Heart left ventricle (tissue), 13 donors: ENCODE measurements at regions not wholly inside any gene's neighbourhood (a gene's known extent, or its start where the extent isn't known, plus 50 kb on each side); places are given as distances from the start of the nearest gene placed in this dataset.

Source experiments
- CTCF ChIP-seq, 12 donors: fragments of 200-600 bp; sonication (generic) in 4 of 12; IDR thresholded peaks; one replicate each; pipeline versions ENCODE4 v1.5.0 to v1.8.0; 2018 to 2022; ENCODE audit warnings: antibody characterized with exemption in 12 of 12, mild to moderate bottlenecking in 5 of 12
- POLR2A ChIP-seq, 2 donors: fragments of 450-650 bp; IDR thresholded peaks; one replicate each; pipeline ENCODE4 v1.6.1; 2017; ENCODE audit warnings: antibody characterized with exemption in 2 of 2, mild to moderate bottlenecking in 2 of 2, moderate library complexity in 2 of 2
- donor health status: ischemic (EF 13 %, LVEDD 7.1; RV severe dilation, severe dysfunction).
- donor health status: DM: no; HTN: yes; CAD: no.
- donor health status: DM: no; HTN: no; CAD: no.
- donor health status: ischemic (EF 25% LVEDD 6.9; RV normal size, moderate dysfunction).
- donor health status: ischemic (EF 25% LVEDD 5.7; RV mildly dilated, moderate dysfunction).
- donor health status: ischemic (EF 35%, LVEDD 5.7; RV mildly dilated, moderate dysfunction).
- donor health status: nonischemic (EF 11% LVEDD 7.7; RV severe dilation, severe dysfunction).
- donor health status: DM: yes; HTN: yes; CAD: no.
- donor health status: PGD.
- donor health status: ischemic (EF 29% LVEDD 5.4; RV normal size, mild dysfunction).
- donor health status: nonischemic (EF 23%, LVEDD 6.1; RV moderate dilation, normal function).

- TF ChIP-seq POLR2A (IDR thresholded peaks at IDR 0.05) (no peak), CTCF (IDR thresholded peaks at IDR 0.05) (no peak)
These were observed 944.2 kb downstream of the DTWD2 start for GRCh38 chr5:118044169-118044568.
